Activated CD8-positive, alpha-beta memory T cell treated with anti-CD3 and anti-CD28 coated beads, Interleukin-2, amount 50 U/mL, for 24 hours (primary cell): ENCODE measurements at regions not wholly inside any gene's neighbourhood (a gene's known extent, or its start where the extent isn't known, plus 50 kb on each side); places are given as distances from the start of the nearest gene placed in this dataset.

Experiments used
- DNase-seq: peaks from one replicate; pipeline ENCODE4 v3.0.0-alpha.2; 2020; ENCODE audit errors: extremely low read depth

GRCh38 chr9:87280421-87280820, 217.2 kb upstream of the DAPK1 start:
- no peak for DNase-seq

GRCh38 chr9:87282538-87282937, 215.1 kb upstream of the DAPK1 start:
- no peak for DNase-seq

GRCh38 chr9:87283585-87283984, 214.1 kb upstream of the DAPK1 start:
- no peak for DNase-seq

GRCh38 chr9:87285183-87285850, 212.3 kb upstream of the DAPK1 start:
- no peak for DNase-seq

- DNase-seq, result no peak
Measured at GRCh38 chr9:87286506-87286905, 211.2 kb upstream of the DAPK1 start.

GRCh38 chr9:87290241-87291052, 207.2 kb upstream of the DAPK1 start:
- no peak for DNase-seq

GRCh38 chr9:87292449-87293191, 205.0 kb upstream of the DAPK1 start:
- no peak for DNase-seq

GRCh38 chr9:87294126-87294525, 203.5 kb upstream of the DAPK1 start:
- DNase-seq, result no peak

GRCh38 chr9:87300915-87301314, 196.8 kb upstream of the DAPK1 start:
- DNase-seq, result no peak

- no peak for DNase-seq
Measured at GRCh38 chr9:87301371-87301770, 196.3 kb upstream of the DAPK1 start.

- no peak for DNase-seq
Measured at GRCh38 chr9:87305151-87305550, 192.5 kb upstream of the DAPK1 start.

GRCh38 chr9:87306006-87306405, 191.7 kb upstream of the DAPK1 start:
- no peak for DNase-seq

GRCh38 chr9:87307848-87308247, 189.8 kb upstream of the DAPK1 start:
- DNase-seq, result no peak

GRCh38 chr9:87309236-87309635, 188.4 kb upstream of the DAPK1 start:
- DNase-seq, result no peak

GRCh38 chr9:87310827-87311523, 186.7 kb upstream of the DAPK1 start:
- no peak for DNase-seq

GRCh38 chr9:87319656-87320055, 178.0 kb upstream of the DAPK1 start:
- no peak for DNase-seq

- no peak for DNase-seq
Measured at GRCh38 chr9:87320146-87320884, 177.4 kb upstream of the DAPK1 start.

GRCh38 chr9:87322840-87323635, 174.6 kb upstream of the DAPK1 start:
- no peak for DNase-seq

GRCh38 chr9:87323928-87324327, 173.7 kb upstream of the DAPK1 start:
- no peak for DNase-seq

GRCh38 chr9:87324613-87325194, 173.0 kb upstream of the DAPK1 start:
- DNase-seq, result no peak
